GM10266 (cell line): ENCODE measurements at regions not wholly inside any gene's neighbourhood (a gene's known extent, or its start where the extent isn't known, plus 50 kb on each side); places are given as distances from the start of the nearest gene placed in this dataset.
"Not testable (repeated sequence)": the region's sequence is repeated elsewhere in the genome, so short reads cannot be mapped to it uniquely, and the experiment has no call there.

ENCODE experiments used
- DNase-seq: peaks from one replicate; pipeline ENCODE4 v3.0.0; 2012; ENCODE audit errors: extremely low spot score
- CTCF ChIP-seq: IDR thresholded peaks from 2 replicates; pipeline ENCODE4 v1.5.1; 2012; ENCODE audit warnings: mild to moderate bottlenecking, low read depth; ENCODE audit not compliant: control insufficient read depth, insufficient read depth; ENCODE audit errors: missing control alignments

DNA sequence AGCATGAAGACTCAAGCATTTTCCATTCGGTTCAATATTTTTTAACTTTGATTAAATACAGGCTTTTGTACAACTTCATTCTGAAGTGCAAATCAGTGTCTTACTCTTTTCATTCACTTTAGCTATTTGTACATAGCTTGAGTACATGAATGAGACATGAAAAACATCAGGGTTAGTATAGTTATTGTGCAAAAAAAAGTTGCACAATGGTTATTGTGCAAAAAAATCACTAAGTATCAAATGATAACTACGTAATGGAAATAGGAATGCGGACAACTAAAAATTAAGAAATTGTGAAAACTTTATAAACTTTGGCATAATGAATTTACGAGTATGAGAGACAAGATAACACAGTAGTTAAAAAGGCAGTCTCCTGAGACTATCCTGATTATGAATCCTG is 442.9 kb downstream of the ARL4A start:
- DNase-seq = no peak
- TF ChIP-seq CTCF = no peak

GRCh38 chr7:13130906-13131305 is 443.5 kb downstream of the ARL4A start:
- not testable (repeated sequence) for DNase-seq

GRCh38 chr7:13132314-13132713 is 444.9 kb downstream of the ARL4A start:
- no peak for DNase-seq
- TF ChIP-seq CTCF = no peak

DNA sequence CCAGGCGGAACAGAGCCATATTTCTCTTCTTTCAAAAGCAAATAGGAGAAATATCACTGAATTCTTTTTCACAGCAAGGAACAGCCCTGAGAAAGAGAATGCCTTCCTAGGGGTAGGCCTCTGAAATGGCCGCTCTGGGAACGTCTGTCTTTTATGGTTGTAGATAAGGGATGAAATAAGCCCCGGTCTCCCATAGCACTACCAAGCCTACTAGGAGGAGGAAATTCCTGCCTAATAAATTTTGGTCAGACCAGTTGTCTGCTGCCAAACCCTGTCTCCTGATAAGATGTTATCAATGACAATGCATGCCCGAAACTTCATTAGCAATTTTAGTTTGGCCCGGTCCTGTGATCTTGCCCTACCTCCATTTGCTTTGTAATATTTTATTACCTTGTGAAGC is 448.9 kb downstream of the ARL4A start:
- DNase-seq = not testable (repeated sequence)

DNA sequence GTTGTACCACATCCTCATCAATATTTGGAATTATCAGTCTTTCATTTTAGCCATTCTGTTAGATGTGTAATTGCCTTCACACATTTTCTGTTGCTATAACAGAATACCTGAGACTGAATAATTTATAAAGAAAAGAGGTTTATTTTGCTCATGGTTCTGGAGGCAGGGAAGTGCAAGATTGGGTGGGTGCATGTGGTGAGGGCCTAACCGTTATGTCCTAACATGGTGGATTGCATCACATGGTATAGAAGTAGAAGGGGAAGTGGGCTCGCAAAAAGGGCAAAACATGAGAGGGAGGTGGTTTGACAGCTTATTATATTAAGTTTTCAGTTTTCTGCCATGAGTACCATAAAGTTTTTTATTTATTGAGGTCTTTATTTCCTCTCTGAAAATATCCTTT is 452.0 kb downstream of the ARL4A start:
- no peak for TF ChIP-seq CTCF
- no peak for DNase-seq

DNA sequence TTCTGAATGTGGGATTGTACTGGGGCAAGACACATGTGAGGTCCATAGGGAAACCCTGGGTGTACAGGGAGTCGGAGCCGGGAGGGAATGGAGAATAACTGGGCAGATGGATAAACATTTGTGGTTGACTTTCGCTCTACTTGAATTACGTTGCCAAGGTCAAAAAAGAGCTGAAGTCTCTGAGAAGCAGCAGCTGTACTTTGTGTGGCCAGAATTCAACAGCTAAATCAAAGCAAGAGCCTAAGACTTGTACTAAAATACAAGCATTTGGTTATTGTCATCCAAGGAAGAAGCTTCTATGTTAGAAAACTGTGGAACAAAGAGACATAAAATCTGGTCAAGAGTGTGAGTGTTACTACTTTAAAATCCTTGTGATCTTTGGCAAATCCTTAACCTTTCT is 457.2 kb downstream of the ARL4A start:
- no peak for DNase-seq
- TF ChIP-seq CTCF = no peak

- TF ChIP-seq CTCF = no peak
- DNase-seq = no peak
These were observed 461.1 kb downstream of the ARL4A start for GRCh38 chr7:13148548-13148947.

GRCh38 chr7:13151978-13152377 is 464.5 kb downstream of the ARL4A start:
- no peak for TF ChIP-seq CTCF
- no peak for DNase-seq
